Erythroblast (primary cell): ENCODE measurements at regions not wholly inside any gene's neighbourhood (a gene's known extent, or its start where the extent isn't known, plus 50 kb on each side); places are given as distances from the start of the nearest gene placed in this dataset.

ENCODE experiments used
- GATA1 ChIP-seq: IDR thresholded peaks from 2 replicates; pipeline ENCODE4 v1.6.1; 2011; ENCODE audit warnings: low read depth, mild to moderate bottlenecking, control low read depth, low read length, moderate library complexity
- POLR2A ChIP-seq: IDR thresholded peaks from 2 replicates; pipeline ENCODE4 v1.6.1; 2011; ENCODE audit warnings: mild to moderate bottlenecking, low read length

DNA sequence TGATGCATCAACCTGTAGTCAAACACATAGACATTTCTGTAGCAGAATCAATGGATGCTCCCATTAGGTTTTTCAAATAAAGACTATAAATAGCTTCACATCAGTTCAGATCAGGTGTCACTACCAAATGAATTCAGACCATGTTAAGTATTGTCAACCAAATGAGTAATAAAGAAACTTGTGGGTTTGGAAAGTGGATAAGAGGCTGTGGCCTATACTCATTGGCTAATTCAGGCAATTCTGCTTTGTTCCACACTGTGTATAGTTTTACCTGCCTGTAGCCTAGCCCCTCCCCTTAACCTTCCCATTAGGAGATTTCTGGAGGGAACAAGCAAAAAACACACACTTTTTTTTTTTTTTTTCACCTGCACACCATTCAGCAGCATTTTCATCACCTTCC is 321.2 kb downstream of the HLX start:
- TF ChIP-seq POLR2A (no peak), GATA1 (no peak)
